ENCODE measurements at regions not wholly inside any gene's neighbourhood (a gene's known extent, or its start where the extent isn't known, plus 50 kb on each side); places are given as distances from the start of the nearest gene placed in this dataset.

DNA sequence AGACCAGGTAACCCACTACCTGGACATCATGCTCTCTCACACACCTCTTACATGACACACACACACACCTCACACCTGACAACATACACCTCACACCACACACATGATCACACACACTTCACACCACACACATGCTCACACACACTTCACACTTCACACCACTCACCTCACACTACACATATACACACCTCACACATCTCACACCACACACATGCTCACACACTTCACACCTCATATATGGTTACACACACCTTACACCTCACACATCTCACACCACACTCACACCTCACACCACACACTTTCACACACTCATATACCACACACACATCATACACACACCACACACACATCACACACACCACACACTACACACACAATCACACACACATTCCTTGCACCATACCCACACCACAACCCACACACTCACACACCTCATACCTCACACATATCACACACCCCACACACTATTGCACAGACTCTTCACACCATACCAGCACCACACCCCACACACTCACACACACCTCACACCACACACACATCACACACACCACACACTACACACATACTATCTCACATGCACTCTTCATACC, 98.1 kb upstream of the PIEZO2 start:
- in situ Hi-C loops (cut with MboI; ENCODE audit: low pct_unique_long_range_greater_than_20kb, low sequenced_read_pairs, unreplicated experiment): no loop called here
- TF ChIP-seq, protein P1, sequence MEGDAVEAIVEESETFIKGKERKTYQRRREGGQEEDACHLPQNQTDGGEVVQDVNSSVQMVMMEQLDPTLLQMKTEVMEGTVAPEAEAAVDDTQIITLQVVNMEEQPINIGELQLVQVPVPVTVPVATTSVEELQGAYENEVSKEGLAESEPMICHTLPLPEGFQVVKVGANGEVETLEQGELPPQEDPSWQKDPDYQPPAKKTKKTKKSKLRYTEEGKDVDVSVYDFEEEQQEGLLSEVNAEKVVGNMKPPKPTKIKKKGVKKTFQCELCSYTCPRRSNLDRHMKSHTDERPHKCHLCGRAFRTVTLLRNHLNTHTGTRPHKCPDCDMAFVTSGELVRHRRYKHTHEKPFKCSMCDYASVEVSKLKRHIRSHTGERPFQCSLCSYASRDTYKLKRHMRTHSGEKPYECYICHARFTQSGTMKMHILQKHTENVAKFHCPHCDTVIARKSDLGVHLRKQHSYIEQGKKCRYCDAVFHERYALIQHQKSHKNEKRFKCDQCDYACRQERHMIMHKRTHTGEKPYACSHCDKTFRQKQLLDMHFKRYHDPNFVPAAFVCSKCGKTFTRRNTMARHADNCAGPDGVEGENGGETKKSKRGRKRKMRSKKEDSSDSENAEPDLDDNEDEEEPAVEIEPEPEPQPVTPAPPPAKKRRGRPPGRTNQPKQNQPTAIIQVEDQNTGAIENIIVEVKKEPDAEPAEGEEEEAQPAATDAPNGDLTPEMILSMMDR (IDR thresholded peaks at IDR 0.05; ENCODE audit: extremely low read depth, insufficient read depth, missing control alignments): no peak
- no peak for DNase-seq (ENCODE audit: low spot score)

DNA sequence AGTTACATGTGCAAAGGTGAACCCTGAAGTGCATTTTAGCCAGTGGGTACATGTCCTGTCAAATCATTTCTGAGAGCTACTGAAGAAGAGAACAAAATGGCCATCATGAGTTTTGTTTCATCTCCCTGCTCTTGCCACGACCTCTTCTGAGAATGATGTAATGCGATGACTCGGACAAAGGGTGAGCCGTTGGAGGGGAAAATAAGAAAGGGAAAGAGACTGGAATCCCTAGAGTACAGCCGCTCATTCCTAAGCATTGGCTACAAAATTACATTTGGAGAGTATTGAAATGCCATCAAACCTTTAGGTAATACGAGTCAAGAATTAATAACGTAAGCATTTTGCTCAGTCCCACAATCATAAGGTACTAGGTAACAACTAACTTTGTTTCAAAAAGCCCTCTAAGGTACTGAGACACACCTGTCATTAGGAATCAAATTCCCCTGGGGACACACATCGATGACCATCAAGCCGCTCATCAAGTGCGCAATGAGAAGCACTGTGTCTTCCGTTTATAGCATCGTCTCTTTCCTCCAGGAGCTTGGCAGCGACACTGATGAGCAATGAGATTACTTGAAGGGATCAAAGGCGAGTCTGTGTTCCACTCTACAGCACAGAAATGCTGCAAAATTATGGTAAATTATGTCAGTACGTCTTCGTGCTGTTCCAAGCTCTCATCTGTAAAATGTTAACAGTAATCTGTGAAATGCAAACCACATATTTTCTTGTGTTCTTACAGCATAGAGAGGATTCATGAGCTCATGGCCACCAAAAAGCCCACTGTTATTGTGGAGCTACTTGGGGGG, 97.3 kb upstream of the PIEZO2 start:
- in situ Hi-C loops (cut with MboI; ENCODE audit: low pct_unique_long_range_greater_than_20kb, low sequenced_read_pairs, unreplicated experiment): no loop called here
- TF ChIP-seq, protein P1 (IDR thresholded peaks at IDR 0.05; ENCODE audit: extremely low read depth, insufficient read depth, missing control alignments): no peak
- DNase-seq (ENCODE audit: low spot score): no peak

DNA sequence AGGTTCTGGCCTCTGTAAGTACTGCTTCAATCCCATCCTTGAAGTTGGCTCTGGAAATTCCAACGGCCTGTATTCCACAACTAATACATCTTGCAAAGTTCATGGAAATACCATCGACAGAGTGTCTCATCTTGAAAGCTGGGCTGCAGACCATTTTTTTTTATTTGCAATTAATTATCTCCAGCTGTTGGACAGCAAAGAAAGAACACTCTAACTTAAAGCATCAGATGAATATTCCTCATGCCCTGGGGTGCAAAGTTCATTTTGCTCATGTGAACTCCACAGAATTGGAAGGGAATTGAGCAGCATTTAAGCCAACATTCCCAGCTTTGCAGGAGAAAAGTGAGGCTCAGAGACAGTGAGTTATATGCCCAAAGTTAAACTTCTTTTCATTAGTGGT, 96.5 kb upstream of the PIEZO2 start:
- TF ChIP-seq, protein P1 (IDR thresholded peaks at IDR 0.05; ENCODE audit: extremely low read depth, insufficient read depth, missing control alignments): no peak

GRCh38 chr18:11237484-11237883, 88.1 kb upstream of the PIEZO2 start:
- TF ChIP-seq, protein P1 (IDR thresholded peaks at IDR 0.05; ENCODE audit: extremely low read depth, insufficient read depth, missing control alignments): no peak
- DNase-seq (ENCODE audit: low spot score): no peak

More for the DNA sequence above, 96.5 kb upstream of the PIEZO2 start:
- no peak for DNase-seq (ENCODE audit: low spot score)
- in situ Hi-C loops (cut with MboI; ENCODE audit: low pct_unique_long_range_greater_than_20kb, low sequenced_read_pairs, unreplicated experiment): no loop called here

GRCh38 chr18:11237066-11237465, 87.7 kb upstream of the PIEZO2 start:
- no peak for DNase-seq (ENCODE audit: low spot score)
- TF ChIP-seq, protein P1 (IDR thresholded peaks at IDR 0.05; ENCODE audit: extremely low read depth, insufficient read depth, missing control alignments): no peak
- in situ Hi-C loops (cut with MboI; ENCODE audit: low pct_unique_long_range_greater_than_20kb, low sequenced_read_pairs, unreplicated experiment): no loop called here

More at GRCh38 chr18:11237484-11237883, 88.1 kb upstream of the PIEZO2 start:
- in situ Hi-C loops (cut with MboI; ENCODE audit: low pct_unique_long_range_greater_than_20kb, low sequenced_read_pairs, unreplicated experiment): no loop called here

DNA sequence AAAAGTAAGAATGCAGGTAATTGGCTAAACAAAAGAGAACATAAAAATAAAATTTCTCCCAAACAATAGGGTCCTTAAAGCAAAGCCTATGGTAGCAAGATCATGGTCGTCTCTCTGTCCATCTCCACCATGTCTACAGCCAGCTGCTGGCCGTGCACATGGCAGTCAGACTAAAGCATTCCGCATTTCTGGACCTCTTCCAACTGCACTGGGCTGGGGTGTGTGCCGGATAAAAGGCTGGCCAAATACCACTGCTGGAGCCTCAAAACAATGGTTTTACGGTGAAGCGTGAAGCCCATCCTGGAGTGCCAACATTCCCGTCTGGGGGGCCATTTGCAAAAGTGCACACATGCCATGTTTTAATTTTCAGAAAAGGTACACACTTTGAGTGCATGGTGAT, 74.8 kb upstream of the PIEZO2 start:
- in situ Hi-C loops (cut with MboI; ENCODE audit: low pct_unique_long_range_greater_than_20kb, low sequenced_read_pairs, unreplicated experiment): no loop called here
- no peak for DNase-seq (ENCODE audit: low spot score)
- TF ChIP-seq, protein P1 (IDR thresholded peaks at IDR 0.05; ENCODE audit: extremely low read depth, insufficient read depth, missing control alignments): no peak

Measured in GM13977 (cell line).